HG03108 (cell line): ENCODE measurements at regions not wholly inside any gene's neighbourhood (a gene's known extent, or its start where the extent isn't known, plus 50 kb on each side); places are given as distances from the start of the nearest gene placed in this dataset.
"Not testable (repeated sequence)": the region's sequence is repeated elsewhere in the genome, so short reads cannot be mapped to it uniquely, and the experiment has no call there.

Experiments used
- ATAC-seq: cut with Tn5 transposase; IDR thresholded peaks from one replicate; pipeline ENCODE4 v1.9.1; 2021; ENCODE audit warnings: moderate library complexity; ENCODE audit not compliant: unreplicated experiment

DNA sequence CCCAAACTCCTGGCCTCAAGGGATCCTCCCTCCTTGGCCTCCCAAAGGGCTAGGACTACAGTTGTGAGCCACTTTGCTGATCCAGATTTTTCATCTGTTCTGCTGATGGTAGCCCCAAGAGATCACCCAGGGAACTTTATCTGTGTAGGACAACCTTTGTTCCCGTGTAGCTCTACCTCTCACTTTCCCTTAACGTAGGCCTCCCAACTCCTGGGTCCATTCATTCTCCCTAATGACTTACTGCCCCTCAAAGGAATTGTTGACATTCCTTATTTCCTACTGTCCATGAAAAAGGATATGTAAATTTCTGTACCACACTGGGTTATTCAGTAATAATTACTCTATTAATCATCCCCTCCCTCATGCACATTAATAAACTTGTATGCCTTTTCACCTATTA, 51.0 kb upstream of the PHF24 start:
- no peak for ATAC-seq

DNA sequence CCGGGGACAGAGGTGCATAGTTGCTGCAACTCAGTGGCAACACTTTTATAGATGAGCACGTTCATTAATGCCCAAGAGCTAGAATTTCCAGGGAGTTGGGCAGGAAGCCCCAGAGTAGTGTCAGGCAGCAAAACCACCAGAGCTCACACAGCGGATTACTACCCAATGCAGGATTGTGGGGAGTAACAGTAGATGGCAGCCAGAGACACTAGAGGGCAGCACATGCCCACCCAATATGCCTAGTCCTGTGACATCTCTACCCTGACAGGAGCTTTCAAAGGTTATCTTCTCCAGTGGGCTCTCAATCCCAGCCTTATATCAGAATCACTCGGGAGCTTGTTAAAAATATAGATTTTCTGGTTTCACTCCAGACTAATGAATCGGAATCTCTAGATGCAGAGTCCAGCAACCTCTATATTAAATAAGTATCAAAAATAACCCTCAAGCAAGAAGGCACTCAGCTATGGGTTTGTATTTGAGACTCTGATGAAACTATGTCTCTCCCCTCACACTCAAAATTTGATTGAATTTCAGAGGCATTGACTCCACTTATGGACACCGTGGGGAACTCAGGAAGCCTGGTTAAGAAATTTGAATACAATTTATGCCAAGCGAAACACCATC, 58.4 kb upstream of the PHF24 start:
- no peak for ATAC-seq

DNA sequence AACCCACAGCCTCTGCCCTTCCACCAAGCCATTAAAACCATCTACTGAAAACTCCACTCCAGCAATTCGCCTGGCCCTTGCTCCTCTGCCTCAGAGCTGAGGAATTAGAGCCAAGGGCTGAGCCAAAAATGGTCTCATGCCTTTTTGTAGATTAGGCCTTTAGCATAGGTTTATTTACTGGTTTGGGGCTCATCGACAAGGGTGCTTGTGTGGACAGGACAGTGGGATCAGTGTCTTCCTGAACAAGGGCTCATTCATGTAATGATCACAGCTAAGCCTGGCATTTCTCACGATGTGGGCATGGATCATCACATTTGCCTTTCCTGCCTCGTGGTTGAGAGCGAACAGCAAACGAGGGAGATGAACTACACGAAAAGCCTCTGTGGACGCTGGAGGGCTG, 59.2 kb upstream of the PHF24 start:
- no peak for ATAC-seq

GRCh38 chr9:34896112-34896511, 62.0 kb upstream of the PHF24 start:
- no peak for ATAC-seq

GRCh38 chr9:34892886-34893285, 65.2 kb upstream of the PHF24 start:
- no peak for ATAC-seq

DNA sequence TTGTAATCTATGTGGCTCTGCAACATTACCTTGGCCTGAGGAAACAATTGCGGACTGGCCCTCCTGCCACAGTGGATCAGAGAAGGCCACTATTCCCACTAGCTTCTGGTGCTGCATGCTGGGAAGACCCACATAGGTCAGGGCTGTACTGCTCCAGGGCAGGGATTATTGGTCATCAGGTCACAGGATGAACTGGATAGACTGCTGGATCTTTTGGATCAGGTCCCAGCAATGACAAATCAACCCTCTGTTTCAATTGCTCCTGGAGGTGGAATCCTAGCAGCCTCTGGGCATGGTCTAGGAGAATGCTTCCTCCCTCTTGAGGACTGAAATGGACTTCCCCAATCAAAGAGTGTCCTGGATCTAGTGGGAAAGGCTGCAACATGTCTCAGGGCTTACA, 66.7 kb upstream of the PHF24 start:
- ATAC-seq: no peak

DNA sequence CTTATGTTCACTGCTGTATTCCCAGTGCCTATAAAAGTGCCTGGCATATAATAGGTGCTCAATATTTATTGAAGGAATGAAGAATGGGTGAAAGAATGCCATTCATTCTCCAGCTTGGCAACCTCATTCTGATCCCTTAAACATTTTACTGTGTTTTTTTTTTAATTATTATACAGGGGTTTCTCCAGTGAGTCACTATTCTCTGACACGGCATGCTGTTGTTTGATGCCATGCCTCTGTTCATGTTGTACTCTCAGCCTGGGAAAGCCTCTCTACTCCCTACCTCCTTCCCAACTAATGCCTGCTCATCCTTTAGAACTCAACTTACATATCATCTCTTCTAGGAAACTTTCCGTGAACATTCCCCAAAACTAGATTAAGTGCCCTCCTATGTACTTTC, 70.2 kb upstream of the PHF24 start:
- ATAC-seq: no peak

- ATAC-seq: peak; percentile 76
Measured at GRCh38 chr9:34884747-34885189, 73.3 kb upstream of the PHF24 start.

GRCh38 chr9:34876096-34876495, 82.0 kb upstream of the PHF24 start:
- no peak for ATAC-seq

DNA sequence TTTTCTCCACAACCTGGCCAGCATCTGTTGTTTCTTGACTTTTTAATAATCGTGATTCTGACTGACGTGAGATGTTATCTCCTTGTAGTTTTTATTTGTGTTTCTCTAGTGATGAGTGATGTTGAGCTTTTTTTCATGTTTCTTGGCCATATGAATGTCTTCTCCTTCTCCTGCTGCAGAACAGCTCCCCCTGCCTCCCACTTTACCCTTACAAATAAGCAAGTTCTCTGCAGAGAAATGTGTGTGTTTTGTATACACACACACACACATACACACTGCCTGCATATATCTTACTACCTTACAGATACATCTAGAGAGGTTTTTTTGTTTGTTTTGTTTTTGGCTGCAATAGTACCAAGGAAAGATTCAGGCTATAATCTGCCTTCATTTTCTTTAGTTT, 88.7 kb upstream of the PHF24 start:
- no peak for ATAC-seq

- no peak for ATAC-seq
Measured at GRCh38 chr9:34866614-34867013, 91.5 kb upstream of the PHF24 start.

- ATAC-seq: no peak
Measured at GRCh38 chr9:34863426-34863825, 94.7 kb upstream of the PHF24 start.

- ATAC-seq: no peak
Measured at GRCh38 chr9:34862836-34863235, 95.2 kb upstream of the PHF24 start.

DNA sequence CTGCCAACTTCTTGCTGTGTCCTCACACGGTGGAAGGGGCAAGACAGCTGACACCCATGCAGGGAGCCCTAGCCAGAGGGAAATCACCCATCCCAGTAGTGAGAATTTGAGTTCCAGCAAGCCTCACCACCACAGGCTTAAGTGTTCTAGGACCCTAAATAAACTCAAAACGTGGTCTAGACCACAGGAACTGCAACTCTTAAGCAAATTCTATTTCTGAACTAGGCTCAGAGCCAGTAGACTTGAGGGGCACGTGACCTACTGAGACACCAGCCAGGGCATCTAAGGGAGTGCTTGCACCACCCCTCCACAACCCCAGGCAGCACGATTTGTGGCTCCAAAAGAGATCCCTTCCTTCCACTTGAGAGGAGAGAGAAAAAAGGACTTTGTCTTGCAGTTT, 96.0 kb upstream of the PHF24 start:
- no peak for ATAC-seq

- ATAC-seq: not testable (repeated sequence)
Measured at GRCh38 chr9:34855016-34855415, 103.1 kb upstream of the PHF24 start.

DNA sequence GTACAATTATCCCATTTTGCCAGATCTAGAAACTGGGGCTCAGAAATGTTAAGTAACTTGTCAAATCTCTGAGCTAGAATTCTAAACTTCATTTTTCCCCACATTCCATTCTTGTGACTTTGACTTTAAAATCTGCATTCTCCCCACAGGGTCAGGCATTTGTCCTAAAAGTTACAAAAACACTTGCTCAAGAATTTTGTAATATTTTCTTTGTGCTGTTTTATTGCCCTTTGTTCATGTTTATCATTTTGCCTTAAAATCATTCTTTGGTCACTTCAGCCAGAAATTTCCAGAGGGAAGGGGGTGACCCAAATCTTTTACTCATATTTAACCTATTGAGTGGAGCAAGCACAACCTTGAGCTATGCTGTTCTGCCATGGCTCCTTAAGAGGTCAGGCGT, 120.1 kb upstream of the CCL21 start:
- no peak for ATAC-seq

GRCh38 chr9:34826999-34827538, 117.1 kb upstream of the CCL21 start:
- no peak for ATAC-seq

GRCh38 chr9:34825775-34826174, 115.8 kb upstream of the CCL21 start:
- ATAC-seq: no peak

- ATAC-seq: no peak
Measured at GRCh38 chr9:34823778-34824177, 113.8 kb upstream of the CCL21 start.

DNA sequence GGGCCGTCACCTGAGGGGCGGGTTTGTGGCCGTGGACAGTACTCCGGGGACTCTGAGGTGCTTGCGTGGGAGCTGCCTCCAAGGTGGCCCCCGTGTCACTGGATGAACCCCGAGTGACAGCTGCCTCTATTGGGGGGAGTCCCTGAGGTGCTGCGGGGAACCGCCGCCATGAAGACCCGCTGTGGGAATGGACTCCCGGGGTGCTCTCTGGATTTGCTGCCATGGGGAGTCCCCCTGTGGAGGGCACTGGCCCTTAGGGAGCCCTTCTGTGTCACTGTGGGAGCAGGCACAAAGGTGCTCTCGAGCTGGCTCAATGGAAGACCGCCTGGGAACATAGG, 100.2 kb upstream of the CCL21 start:
- ATAC-seq: no peak

GRCh38 chr9:34809504-34810186, 99.7 kb upstream of the CCL21 start:
- ATAC-seq: no peak

DNA sequence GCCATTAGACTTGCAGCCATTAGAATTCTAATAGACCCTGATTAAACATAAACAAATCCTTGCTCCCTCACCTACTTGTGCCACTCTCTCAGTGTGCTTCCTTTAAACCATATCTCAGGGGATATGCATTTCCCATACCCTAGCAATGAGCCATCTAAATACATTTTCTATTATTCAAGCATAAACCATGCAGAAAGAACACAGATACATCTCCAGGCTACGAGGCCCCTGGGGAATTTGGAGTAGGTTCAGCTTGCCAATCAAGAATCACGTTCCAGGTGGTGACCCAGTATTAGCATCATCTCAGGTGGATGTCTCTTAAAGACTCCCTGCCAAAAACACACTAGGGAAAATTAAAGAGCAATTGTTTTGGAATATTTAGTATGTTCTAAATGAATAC, 93.0 kb upstream of the CCL21 start:
- no peak for ATAC-seq

GRCh38 chr9:34797367-34797766, 87.4 kb upstream of the CCL21 start:
- no peak for ATAC-seq
